ENCODE measurements at regions not wholly inside any gene's neighbourhood (a gene's known extent, or its start where the extent isn't known, plus 50 kb on each side); places are given as distances from the start of the nearest gene placed in this dataset.
"Not testable (repeated sequence)": the region's sequence is repeated elsewhere in the genome, so short reads cannot be mapped to it uniquely, and the experiment has no call there.

DNA sequence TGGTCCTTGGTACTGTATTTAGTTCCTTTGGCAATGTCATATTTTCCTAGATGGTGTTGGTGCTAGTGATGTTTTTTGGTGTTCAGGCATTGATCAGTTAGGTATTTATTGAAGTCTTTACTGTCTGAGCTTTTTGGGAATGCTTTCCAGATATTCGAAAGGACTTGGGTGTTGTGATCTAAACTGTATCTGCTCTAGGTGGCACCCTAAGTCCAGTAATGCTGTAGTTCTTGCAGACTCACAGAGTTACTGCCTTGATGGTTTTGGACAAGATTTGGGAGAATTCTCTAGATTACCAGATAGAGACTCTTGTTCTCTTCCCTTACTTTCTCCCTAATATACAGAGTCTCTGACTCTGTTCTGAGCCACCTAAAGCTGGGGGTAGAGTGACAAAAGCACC lies 513.6 kb upstream of the PITX2 start:
- intact Hi-C loops (cut with micrococcal nuclease) = no loop called here

DNA sequence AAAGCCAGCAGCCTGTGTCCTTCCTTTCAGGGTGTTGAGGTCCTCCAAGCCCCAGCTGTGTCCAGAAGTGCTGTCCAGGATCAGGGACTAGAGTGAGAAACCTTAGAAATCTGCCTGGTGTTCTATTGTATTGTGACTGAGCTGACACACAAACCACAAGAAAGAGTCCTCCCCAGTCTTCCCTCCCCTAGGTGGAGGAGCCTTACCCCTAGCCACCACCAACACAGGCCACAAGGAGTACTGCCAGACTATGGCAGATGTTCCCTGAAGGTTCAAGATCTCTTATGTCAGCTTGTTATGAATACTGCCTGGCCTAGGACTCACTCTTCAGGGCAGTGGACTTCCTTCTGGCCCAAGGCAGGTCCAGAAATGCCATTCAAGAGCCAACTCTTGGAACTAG lies 514.1 kb upstream of the PITX2 start:
- intact Hi-C loops (cut with micrococcal nuclease) = no loop called here

DNA sequence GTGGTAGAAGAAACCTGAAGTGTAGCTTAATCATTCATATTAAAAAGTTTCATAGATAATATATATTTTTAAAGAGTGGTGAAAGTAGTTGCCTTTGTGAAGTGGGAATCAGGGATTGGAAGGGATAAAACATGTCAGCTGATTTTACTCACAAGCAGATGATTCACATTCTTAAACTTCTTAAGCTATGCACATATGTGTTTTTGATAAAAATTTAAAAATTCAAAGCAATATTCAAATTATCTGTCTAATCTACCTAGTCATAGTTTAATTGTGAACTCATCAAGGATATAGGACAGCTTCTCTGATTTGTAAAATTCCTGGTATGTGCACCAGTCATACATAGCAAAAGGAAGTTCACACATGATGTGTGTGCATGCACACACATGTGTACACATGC lies 520.6 kb upstream of the PITX2 start:
- intact Hi-C loops (cut with micrococcal nuclease) = no loop called here

DNA sequence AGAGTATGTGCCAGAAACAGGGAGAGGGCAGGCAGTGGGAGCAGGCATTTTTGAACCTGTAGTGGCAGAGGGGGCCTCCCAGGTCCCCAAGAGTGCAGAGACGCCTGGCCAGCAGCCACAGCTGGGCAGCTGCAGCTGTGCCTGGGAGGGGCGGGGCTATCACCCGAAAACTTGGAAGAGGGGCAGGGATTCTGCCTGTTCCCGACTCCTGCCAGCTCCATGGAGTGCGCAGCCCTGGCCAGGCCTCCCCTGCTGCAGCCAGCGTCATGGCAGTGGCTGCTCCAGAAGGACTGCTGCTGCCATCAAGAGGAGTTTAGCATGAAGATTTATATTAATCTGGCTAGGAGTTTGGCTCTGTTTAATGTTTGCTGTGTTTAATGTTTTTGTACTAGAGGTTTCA lies 532.1 kb upstream of the PITX2 start:
- intact Hi-C loops (cut with micrococcal nuclease) = no loop called here

DNA sequence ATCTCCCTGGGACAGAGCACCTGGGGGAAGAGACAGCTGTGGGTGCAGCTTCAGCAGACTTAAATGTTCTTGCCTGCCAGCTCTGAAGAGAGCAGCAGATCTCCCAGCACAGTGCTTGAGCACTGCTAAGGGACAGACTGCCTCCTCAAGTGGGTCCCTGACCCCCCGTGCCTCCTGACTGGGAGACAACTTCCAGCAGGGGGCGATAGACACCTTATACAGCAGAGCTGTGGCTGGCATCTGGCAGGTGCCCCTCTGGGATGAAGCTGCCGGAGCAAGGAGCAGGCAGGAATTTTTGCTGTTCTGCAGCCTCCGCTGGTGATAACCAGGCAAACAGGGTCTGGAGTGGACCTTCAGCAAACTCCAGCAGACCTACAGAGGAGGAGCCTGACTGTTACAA lies 541.7 kb upstream of the PITX2 start:
- intact Hi-C loops (cut with micrococcal nuclease) = not testable (repeated sequence)

DNA sequence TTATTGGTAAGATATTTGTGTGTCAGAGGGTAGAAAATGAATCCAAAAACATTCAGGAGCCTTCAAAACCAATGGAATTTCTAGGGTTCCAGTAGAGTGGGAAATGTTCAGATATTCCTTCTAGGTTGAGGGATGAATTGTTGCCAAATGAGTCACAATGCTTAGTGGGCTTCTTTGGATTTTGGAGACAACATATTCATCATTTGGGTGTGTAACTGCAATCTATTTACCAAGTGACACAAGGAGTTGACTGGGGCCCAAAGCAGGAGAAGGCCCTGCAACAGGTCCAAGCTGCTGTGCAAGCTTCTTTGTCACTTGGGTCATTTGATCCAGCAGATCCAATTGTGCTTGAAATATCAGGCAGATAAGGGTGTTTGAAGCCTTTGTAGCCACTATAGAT lies 551.5 kb upstream of the PITX2 start:
- intact Hi-C loops (cut with micrococcal nuclease) = no loop called here

DNA sequence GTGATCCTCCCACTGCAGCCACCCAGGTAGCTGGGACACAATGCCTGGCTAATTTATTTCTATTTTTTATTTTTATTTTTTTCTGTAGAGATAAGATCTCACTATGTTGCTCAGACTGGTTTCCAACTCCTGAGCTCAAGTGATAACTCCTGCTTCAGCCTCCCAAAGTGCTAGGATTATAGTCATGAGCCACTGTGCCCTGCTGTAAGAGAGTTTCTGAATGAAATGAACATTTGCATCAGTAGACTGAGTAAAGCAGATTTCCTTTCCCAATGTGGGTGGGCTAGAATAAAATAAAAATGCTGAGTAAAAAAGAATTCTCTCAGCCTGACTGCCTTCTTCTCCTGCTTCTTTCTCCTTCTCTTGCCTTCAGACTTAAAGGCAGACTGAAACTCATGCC lies 555.4 kb upstream of the PITX2 start:
- intact Hi-C loops (cut with micrococcal nuclease) = no loop called here

DNA sequence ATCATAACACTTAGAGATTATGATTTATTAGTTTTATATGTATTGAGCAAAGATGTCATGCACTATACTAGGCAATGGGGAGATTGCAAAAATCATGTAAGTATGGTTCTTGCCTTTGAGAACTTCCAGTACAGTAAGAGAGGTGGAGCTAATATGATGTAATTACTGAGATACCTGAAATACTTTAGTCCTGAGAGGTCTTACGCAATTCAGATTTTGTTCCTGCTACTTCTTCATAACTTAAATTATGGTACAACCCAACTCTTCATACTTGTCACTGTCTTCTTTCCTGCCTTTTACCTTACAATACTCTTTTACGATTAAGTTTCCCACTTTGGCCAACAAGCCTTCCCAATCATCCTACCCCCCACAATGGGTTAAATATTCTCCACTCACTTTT lies 564.2 kb upstream of the PITX2 start:
- intact Hi-C loops (cut with micrococcal nuclease) = no loop called here

DNA sequence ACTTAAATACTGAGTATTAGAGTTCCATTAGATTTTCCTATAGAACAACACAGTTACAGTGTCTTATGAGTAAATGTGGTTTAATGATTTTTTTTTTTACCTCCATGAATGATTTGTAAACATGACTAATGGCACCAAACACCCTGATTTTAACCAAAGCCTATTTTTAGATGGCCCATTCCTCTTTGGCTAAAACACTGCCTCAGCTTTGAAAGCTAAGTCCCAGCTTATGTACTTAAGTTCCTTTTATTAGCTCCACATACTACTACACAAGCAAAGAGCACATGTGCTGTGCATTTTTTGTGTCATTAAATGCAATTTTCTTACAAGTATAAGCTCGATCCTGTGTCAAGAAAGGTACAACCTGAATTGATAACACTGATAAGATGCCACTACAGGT lies 575.6 kb upstream of the PITX2 start:
- intact Hi-C loops (cut with micrococcal nuclease) = no loop called here

DNA sequence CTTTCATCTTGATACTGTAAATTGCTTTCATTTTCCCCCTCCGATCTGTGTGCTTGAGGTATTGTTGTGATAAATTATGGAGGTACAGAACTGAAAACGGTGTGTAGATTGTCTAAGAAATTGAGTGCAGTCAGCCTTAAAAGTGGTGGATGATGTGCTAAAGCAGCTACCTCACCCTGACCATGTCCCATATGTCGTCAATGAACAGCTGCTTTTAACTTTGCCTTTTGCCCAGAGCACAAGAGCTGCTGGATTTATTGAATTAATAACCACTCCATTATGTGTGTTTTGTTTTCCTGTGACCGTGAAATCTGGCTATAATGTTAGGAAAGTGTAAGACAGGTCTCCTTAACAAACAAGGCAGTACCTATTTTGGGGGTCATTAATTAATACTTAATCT lies 581.9 kb upstream of the PITX2 start:
- intact Hi-C loops (cut with micrococcal nuclease) = no loop called here

DNA sequence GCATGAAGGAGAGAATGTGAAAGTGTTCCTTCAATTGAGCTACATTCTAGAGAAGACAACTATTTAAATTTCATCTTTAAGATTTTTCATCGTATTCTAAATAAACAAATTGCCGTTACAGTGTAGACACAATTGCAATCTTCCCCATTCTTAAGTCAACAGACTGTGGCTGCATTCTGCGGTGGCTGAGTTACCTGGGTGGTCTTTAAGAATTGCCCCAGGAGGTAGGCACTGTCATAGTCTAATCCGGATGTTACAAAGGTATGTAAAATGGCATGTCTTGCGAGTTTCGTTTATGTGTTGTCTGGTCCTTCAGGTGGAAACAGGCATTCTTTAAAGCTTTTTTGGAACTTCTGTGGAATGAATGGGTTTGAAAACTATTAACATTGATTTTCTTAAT lies 586.1 kb upstream of the PITX2 start:
- intact Hi-C loops (cut with micrococcal nuclease) = no loop called here

DNA sequence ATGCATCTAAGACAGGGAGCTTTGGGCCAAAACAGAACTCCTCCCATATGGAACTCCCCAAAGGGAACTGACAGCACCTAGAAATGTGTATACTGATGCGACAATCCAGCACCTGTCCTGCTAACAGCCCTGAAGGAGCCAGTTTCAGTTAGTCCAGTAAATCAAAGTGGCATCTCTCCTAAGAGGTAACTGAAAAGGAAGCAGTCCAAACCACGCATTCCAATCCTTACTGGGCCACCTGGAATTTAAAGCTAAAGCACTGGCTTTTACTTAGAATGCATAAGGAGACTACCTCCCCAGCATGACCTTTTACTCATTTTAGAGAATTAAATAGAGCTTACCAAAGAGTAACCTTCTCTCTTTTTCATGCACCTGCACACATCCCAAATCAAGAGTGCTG lies 586.8 kb upstream of the PITX2 start:
- intact Hi-C loops (cut with micrococcal nuclease) = no loop called here

DNA sequence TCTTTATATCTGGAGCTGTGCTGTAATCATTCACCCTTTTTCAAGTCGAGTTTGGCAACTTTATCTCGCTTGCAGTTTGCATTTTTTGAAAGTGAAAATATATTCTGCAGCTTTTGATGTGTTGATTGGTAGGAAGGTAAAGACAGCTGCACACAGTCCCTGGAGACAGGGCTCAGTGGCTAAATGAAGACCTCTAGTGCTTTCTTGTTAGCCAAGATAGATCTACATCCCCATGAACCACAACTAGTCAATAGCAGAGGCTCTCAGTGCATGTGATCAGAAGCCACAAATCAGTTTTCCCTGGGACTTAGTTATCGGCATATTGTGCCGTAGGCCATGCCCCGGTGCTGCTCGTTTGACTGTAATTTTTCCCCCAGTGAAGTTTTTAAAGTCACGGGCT lies 587.7 kb upstream of the PITX2 start:
- intact Hi-C loops (cut with micrococcal nuclease) = no loop called here

DNA sequence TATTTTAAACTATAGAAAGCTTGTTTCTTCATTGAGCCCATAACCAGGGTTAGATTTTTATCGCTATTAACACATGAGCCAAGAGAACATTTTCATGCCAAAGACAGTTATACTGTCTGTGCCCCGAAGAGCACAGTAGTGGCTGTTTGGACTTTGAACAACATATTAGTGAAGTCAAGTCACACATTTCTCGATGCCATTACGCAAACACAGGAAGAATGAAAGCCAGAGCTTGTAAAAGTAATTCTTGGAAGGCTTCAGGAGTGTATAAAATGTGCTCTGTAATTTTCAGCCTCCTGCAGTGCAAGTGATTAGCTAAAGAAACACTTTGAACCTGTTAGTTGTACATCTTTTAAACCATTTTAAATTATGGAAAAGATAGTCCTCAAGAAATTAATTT lies 590.7 kb upstream of the PITX2 start:
- intact Hi-C loops (cut with micrococcal nuclease) = no loop called here

DNA sequence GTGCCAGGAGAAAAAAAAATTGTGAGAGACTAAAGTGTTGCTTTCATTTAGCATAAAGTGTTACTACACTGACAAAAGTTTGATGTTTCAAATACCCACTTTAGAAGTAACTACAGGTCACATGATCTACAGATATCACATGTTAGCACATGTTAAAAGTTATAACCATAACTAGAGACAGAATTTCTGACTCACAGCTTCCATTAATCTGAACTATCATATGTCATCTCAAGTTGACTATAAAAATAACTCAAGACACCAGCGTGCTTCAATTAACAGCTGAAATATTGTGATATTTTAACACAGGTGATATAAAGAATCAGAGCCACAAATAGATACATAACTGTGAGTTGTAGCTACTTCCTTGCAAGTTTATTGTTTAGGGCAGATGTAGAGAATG lies 591.5 kb upstream of the PITX2 start:
- intact Hi-C loops (cut with micrococcal nuclease) = no loop called here

DNA sequence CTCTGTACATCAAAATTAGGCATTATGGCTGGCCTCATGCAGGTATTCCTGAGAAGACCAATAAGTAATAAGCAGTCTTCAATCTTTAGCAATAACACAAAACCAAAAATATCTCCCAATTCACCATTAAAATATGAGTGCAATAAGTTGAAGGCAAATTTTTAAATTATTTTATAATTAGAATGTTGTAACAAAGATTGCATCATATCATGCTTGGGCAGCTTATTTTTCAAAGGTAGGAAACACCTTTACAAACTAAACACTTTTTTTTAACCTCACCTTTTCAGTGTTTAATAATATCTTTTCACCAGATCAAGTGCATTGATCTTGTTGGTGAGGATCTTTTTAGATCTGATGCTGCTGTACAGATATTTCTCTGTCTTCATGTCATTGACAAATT lies 592.9 kb upstream of the PITX2 start:
- intact Hi-C loops (cut with micrococcal nuclease) = no loop called here

DNA sequence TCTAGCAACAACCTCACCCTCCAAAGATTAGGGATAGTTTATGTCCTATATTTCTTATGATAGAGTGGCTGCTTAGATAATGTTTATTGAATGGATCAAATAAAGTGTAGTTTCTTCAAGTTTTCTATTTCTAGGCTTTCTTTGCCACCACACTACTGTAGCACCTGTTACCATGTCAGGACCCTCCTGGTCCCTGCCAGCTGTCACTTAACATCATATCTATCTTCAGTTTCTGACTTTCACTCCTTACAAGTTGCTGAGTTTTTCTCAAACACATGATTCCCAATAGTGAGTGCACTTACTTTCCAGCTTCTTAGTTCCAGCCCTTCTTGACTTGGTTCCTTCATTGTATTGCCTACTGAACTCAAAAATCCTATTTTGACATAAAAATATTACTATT lies 593.9 kb upstream of the PITX2 start:
- intact Hi-C loops (cut with micrococcal nuclease) = no loop called here

DNA sequence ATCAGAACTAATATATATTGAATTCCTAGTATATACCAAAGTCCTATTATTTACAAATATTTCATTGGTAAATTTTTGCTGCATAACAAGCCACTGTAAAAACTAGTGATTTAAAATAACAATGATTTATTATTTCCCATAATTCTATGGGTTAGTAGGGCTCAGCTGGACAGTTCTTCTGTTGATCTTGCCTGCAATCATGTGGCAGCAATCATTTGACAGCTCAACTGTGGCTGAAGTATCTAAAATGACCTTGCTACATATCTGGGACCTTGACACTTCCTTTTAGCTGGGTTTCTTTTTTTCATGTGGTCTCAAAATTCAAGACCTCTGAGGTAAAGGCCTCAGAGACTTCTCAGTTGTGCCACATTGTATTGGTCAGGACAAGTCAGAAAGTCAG lies 598.5 kb upstream of the PITX2 start:
- intact Hi-C loops (cut with micrococcal nuclease) = no loop called here

DNA sequence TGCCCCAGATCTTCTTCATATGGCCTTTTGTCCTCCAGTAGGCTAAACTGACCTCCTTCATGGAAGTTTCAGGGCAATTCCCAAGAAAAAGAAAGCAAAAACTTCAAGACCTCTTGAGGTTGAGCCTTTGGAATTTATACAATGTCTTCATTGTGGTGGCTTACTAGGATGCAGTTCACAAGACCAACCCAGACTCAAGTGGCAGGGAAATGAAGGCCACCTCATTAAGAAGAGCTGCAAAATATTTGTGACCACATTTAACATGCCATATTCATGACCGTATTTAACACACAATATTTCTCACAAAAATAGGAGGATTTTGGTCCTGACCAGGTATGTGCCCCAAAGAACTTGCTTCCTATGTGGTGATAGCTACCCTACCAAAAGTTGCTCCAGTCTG lies 605.5 kb upstream of the PITX2 start:
- intact Hi-C loops (cut with micrococcal nuclease) = no loop called here

DNA sequence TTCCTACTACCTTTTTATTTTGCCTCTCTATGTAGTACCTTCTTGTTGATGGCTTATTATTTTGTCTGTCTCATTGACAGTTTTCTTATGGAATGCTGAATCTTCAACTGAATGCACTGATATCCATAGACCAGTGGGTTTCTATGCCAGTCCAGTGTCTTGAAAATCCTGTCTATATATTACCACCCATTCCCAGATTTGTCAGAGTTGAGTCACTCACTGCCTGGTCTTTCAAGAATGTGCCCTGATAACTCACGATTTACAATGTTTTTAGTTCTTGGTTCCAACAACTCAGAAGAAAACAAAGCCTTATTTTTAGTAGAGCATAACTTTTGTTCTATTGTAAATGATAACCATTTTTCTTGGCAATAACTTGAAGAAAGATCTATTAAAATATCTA lies 606.0 kb upstream of the PITX2 start:
- intact Hi-C loops (cut with micrococcal nuclease) = no loop called here

DNA sequence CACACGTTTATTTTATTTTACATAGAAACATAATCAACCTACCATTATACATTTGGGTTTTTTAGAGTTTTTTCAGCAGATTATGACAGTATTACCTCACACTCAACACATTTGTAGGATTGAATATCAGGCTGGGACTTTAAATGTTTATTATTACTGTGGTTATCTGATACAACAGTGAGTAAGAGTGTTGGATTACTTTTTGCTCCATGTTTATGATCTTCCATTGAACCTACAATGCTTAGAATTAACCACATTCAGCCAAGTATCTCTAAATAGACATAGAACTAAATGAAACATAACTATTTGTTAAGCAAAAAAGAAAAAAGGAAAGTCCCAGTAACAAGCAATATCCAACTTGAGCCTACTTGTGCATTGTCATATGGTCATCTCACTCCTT lies 607.4 kb upstream of the PITX2 start:
- intact Hi-C loops (cut with micrococcal nuclease) = no loop called here

DNA sequence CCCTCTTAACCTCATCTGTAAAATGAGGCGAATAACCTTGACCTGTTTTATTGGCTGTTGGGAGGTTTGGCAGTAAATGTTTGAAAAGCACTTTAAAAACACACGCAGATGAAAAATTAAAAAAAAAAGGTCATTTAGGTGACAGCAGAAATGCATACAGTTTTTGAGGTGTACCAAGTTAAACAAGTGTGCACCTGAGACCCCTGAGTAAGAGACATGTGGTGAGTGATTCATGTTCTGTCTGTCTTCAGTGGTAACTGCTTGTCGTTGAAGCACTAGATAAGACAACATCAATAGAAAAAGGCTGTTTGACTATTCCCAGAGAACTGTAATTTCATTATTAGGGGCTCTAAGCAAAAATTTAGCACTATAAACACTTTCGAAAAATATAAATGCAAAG lies 608.4 kb upstream of the PITX2 start:
- intact Hi-C loops (cut with micrococcal nuclease) = no loop called here

DNA sequence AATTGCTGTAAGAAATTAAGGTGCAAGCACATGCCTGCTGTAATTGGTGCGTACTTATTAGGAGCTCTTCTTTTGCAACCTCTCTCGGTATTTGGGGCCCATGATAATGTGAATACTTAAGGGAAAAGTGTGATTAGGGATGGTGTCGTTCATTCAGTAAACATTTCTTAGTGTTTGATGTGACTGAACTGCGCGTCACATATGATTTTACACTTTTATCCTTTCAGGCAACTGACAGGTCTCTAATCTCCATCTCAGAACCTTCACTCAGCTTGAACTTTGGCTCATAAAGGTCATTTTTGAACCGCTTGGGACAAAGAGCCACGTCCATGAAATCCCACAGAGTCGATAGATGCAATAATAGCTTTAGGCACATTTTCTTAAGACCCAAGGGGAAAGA lies 612.1 kb upstream of the PITX2 start:
- intact Hi-C loops (cut with micrococcal nuclease) = no loop called here

DNA sequence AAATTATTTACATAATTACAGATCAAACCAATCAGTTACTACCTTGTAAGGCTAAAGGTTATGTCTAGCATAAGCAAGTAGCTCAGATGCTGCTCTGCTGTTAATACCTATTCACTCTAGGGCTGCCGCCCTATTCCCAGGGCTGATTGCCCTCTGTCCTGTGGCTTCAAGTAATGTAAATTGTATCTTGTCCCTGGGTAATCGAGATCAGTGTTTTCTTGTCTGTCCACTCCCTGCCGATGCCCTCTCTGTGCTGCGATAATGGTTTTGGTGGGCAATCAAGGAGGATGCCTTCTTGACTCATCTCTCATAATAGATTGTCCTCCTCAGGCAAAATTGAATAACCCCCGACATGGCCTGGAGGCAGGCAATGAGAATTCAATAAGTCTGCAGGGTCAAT lies 641.0 kb upstream of the PITX2 start:
- intact Hi-C loops (cut with micrococcal nuclease) = no loop called here

DNA sequence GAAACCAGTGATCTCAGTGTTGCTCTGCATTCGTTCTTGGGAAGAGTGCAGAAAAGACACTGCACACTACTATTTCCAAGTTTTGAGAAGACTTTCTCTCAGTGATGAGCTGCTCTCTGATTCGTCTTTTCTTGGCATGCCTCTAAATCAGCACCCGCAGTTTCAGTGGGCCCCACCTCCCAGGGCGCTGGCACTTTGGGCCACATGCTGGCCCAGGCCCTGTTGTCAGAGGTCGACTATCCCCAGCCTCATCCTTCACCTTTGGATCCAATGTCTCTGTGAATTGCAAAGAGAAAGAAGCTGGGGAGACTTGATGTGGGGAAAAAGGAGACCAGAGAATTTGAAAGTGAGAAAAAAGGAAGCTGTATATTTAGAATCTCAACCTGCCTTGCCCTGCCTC lies 644.1 kb upstream of the PITX2 start:
- intact Hi-C loops (cut with micrococcal nuclease) = no loop called here

Data from T-helper 1 cell treated with Interleukin-12 subunit alpha and Interleukin-12 subunit beta and Interleukin-4 antibody, amounts not matched to agents 30 ng/mL and 1 ng/mL, for 36 hours (primary cell).